ENCODE measurements at regions not wholly inside any gene's neighbourhood (a gene's known extent, or its start where the extent isn't known, plus 50 kb on each side); places are given as distances from the start of the nearest gene placed in this dataset.

DNA sequence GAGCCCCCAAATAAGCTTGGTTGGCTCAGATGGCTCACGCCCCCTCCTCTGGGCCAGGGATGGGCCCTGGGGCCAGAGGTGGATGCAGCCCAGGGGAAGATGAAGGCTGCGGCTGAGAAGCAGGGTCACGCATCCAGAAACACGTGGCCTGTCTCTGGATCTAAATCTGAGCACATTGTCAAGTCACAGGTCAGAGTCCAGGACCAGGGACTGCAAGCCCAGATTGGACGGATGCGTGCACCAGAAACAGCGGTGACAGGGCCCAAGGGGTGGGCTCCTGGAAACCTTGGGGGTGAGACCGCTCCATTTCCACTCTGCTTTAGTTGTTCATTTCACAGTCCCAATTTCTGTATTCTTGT lies 226.2 kb downstream of the ACKR3 start:
- WGBS (ENCODE audit: low lambda C conversion rate), result 25% methylated on average over 5 of the region's 8 CpGs
- Histone ChIP-seq H3K4me1 (ENCODE audit: control insufficient read depth in 1 of 2, insufficient read depth in 2 of 2, low read depth in 1 of 2, low read length in 1 of 2) (no peaks in the 10 kb centered on the region), H3K4me2 (no peak overlapping the region), H3K36me3 (replicated peaks in 1 of 2; ENCODE audit: control insufficient read depth in 1 of 2, insufficient read depth in 2 of 2, low read length in 1 of 2) (no peaks in the 10 kb centered on the region), H3K9me2 (no peaks in the 10 kb centered on the region), H2AFZ (ENCODE audit: low read depth) (no peak overlapping the region), H3K9me3 (no peaks in the 10 kb centered on the region), H3K27me3 (ENCODE audit: insufficient read depth) (peaks cover 6% of the 10 kb centered on the region; the same call in 1 of the 2 replicates), H3F3A (replicated peaks; ENCODE audit: insufficient read depth) (no peaks in the 10 kb centered on the region), H3K79me2 (ENCODE audit: insufficient read depth) (no peaks in the 10 kb centered on the region), H3K9ac (no peak overlapping the region), H3K4me3 (ENCODE audit: low read depth in 2 of 2, low read length in 1 of 2) (no peak overlapping the region), H4K20me1 (ENCODE audit: insufficient read depth) (no peaks in the 10 kb centered on the region), H3K27ac (ENCODE audit: low read depth in 2 of 2, low read length in 1 of 2) (no peak overlapping the region)
- POLR2A ChIA-PET, result no interaction called here
- TF ChIP-seq RXRA (IDR thresholded peaks at IDR 0.05; ENCODE audit: borderline replicate concordance, low read depth) (no peak), MXI1 (IDR thresholded peaks at IDR 0.05; ENCODE audit: low read depth, low read length) (no peak), SIN3A (IDR thresholded peaks at IDR 0.05; ENCODE audit: borderline replicate concordance, low read depth, low read length) (no peak), CHD2 (IDR thresholded peaks at IDR 0.05; ENCODE audit: low read length, partially characterized antibody) (no peak), NRF1 (IDR thresholded peaks at IDR 0.05; ENCODE audit: low read depth, low read length) (no peak)
- no peak for DNase-seq
- CTCF ChIA-PET, result no interaction called here

DNA sequence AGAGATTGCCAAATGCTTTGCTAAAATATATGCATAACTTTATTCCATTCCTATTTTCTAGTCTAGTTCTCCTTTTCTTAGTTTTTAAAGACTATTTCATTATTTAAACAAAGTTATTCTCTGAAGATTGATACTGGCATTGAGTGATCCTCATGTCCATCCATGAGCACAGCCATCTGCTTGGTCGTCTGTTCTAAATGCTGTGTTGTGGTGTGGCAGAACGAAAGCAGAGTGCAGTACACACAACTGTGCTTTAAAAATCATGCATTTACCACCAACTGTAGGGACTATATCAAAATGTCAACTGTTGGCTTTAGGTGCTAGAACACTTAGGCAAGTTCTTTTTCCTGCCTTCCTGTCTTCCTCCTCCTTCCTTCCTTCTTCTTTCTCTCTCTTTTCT lies 226.6 kb downstream of the ACKR3 start:
- no peak overlapping the region for H3K4me3 ChIP-seq (ENCODE audit: low read depth in 2 of 2, low read length in 1 of 2)
- no peaks in the 10 kb centered on the region for H4K20me1 ChIP-seq (ENCODE audit: insufficient read depth)
- H3K9me2 ChIP-seq, result no peaks in the 10 kb centered on the region
- ChIA-PET CTCF (no interaction called here), POLR2A (no interaction called here)
- DNase-seq, result no peak
- no peaks in the 10 kb centered on the region for H3K36me3 ChIP-seq (replicated peaks in 1 of 2; ENCODE audit: control insufficient read depth in 1 of 2, insufficient read depth in 2 of 2, low read length in 1 of 2)
- H3K9ac ChIP-seq, result no peak overlapping the region
- no peaks in the 10 kb centered on the region for H3F3A ChIP-seq (replicated peaks; ENCODE audit: insufficient read depth)
- no peak for TF ChIP-seq MAX (IDR thresholded peaks at IDR 0.05; ENCODE audit: low read depth)
- no peak for TF ChIP-seq RFX5 (IDR thresholded peaks at IDR 0.05; ENCODE audit: low read length)
- no peak for TF ChIP-seq MXI1 (IDR thresholded peaks at IDR 0.05; ENCODE audit: low read depth, low read length)
- TF ChIP-seq, protein P1, sequence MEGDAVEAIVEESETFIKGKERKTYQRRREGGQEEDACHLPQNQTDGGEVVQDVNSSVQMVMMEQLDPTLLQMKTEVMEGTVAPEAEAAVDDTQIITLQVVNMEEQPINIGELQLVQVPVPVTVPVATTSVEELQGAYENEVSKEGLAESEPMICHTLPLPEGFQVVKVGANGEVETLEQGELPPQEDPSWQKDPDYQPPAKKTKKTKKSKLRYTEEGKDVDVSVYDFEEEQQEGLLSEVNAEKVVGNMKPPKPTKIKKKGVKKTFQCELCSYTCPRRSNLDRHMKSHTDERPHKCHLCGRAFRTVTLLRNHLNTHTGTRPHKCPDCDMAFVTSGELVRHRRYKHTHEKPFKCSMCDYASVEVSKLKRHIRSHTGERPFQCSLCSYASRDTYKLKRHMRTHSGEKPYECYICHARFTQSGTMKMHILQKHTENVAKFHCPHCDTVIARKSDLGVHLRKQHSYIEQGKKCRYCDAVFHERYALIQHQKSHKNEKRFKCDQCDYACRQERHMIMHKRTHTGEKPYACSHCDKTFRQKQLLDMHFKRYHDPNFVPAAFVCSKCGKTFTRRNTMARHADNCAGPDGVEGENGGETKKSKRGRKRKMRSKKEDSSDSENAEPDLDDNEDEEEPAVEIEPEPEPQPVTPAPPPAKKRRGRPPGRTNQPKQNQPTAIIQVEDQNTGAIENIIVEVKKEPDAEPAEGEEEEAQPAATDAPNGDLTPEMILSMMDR (IDR thresholded peaks at IDR 0.05), result no peak
- no peak for TF ChIP-seq REST (IDR thresholded peaks at IDR 0.05; ENCODE audit: low read depth, low read length)
- TF ChIP-seq FOXJ3 (CRISPR knock-in tag; IDR thresholded peaks at IDR 0.05), result no peak
- TF ChIP-seq FOXM1 (IDR thresholded peaks at IDR 0.05; ENCODE audit: low read depth), result no peak
- TF ChIP-seq EP300 (IDR thresholded peaks at IDR 0.05; ENCODE audit: borderline replicate concordance in 1 of 2, low read depth in 1 of 2, low read length in 1 of 2), result no peak
- no peak for TF ChIP-seq GATA2 (CRISPR knock-in tag; IDR thresholded peaks at IDR 0.05)
- TF ChIP-seq MEF2A (IDR thresholded peaks at IDR 0.05; ENCODE audit: borderline replicate concordance, low read depth), result no peak
- no peak for TF ChIP-seq IRF3 (IDR thresholded peaks at IDR 0.05; ENCODE audit: low read depth, low read length)
- TF ChIP-seq NFIC (IDR thresholded peaks at IDR 0.05; ENCODE audit: borderline replicate concordance), result no peak
- TF ChIP-seq TCF12 (IDR thresholded peaks at IDR 0.05), result no peak
- H3K4me1 ChIP-seq (ENCODE audit: control insufficient read depth in 1 of 2, insufficient read depth in 2 of 2, low read depth in 1 of 2, low read length in 1 of 2), result no peaks in the 10 kb centered on the region
- WGBS (ENCODE audit: low lambda C conversion rate), result 12% methylated on average over 2 of the region's 2 CpGs
- H3K9me3 ChIP-seq, result no peaks in the 10 kb centered on the region
- no peaks in the 10 kb centered on the region for H3K79me2 ChIP-seq (ENCODE audit: insufficient read depth)
- peaks cover 2% of the 10 kb centered on the region; the same call in 1 of the 2 replicates for H3K27me3 ChIP-seq (ENCODE audit: insufficient read depth)
- no peak overlapping the region for H3K4me2 ChIP-seq
- no peak overlapping the region for H3K27ac ChIP-seq (ENCODE audit: low read depth in 2 of 2, low read length in 1 of 2)
- H2AFZ ChIP-seq (ENCODE audit: low read depth), result no peak overlapping the region
